GM23338 (cell line): ENCODE measurements at regions not wholly inside any gene's neighbourhood (a gene's known extent, or its start where the extent isn't known, plus 50 kb on each side); places are given as distances from the start of the nearest gene placed in this dataset.

Experiments used
- ATAC-seq: fragments of 200-7000 bp; cut with Tn5 transposase; 3 replicates; pipeline ENCODE4 v1.9.1; 2020
- DNase-seq: peaks from one replicate; pipeline ENCODE4 v3.0.0-alpha.2; 2015; ENCODE audit warnings: low spot score
- H2AFZ ChIP-seq: fragments of 200-600 bp; sonication (generic); 2 replicates; pipeline ENCODE4 v1.8.0; 2016; ENCODE audit warnings: antibody characterized with exemption, mild to moderate bottlenecking, moderate library complexity
- H3F3A ChIP-seq: fragments of 200-600 bp; sonication (generic); replicated peaks from 2 replicates; pipeline ENCODE4 v1.8.0; 2017; ENCODE audit warnings: antibody characterized with exemption, mixed run types, low read depth
- H3K27ac ChIP-seq: fragments of 200-600 bp; sonication (generic); 2 replicates; pipeline ENCODE4 v1.6.1; 2016; ENCODE audit warnings: low read depth
- H3K27me3 ChIP-seq: fragments of 200-600 bp; sonication (generic); 2 replicates; pipeline ENCODE4 v1.8.0; 2016; ENCODE audit warnings: mild to moderate bottlenecking, mixed run types, moderate library complexity; ENCODE audit not compliant: insufficient read depth
- H3K36me3 ChIP-seq: fragments of 200-600 bp; sonication (generic); 2 replicates; pipeline ENCODE4 v1.8.0; 2016; ENCODE audit warnings: mild to moderate bottlenecking; ENCODE audit not compliant: insufficient read depth
- H3K4me1 ChIP-seq: fragments of 200-600 bp; sonication (generic); 2 replicates; pipeline ENCODE4 v1.8.0; 2016; ENCODE audit warnings: mild to moderate bottlenecking, moderate library complexity; ENCODE audit not compliant: insufficient read depth
- H3K4me2 ChIP-seq: fragments of 200-600 bp; sonication (generic); 2 replicates; pipeline ENCODE4 v1.7.1; 2017; ENCODE audit warnings: mixed run types
- H3K4me3 ChIP-seq: fragments of 200-600 bp; sonication (generic); 2 replicates; pipeline ENCODE4 v1.6.1; 2016; ENCODE audit warnings: mixed run types
- H3K79me2 ChIP-seq: fragments of 200-600 bp; sonication (generic); replicated peaks from 2 replicates; pipeline ENCODE4 v1.8.0; 2017; ENCODE audit warnings: mild to moderate bottlenecking; ENCODE audit not compliant: insufficient read depth
- H3K9me2 ChIP-seq: fragments of 200-600 bp; sonication (generic); 2 replicates; pipeline ENCODE4 v1.8.0; 2017; ENCODE audit not compliant: insufficient read depth
- H4K20me1 ChIP-seq: fragments of 200-600 bp; sonication (generic); replicated peaks from 2 replicates; pipeline ENCODE4 v1.8.0; 2017; ENCODE audit warnings: mild to moderate bottlenecking; ENCODE audit not compliant: insufficient read depth
- H3K27ac Mint-ChIP-seq: 2 replicates; pipeline ENCODE4 v1.8.0; 2020; ENCODE audit warnings: inconsistent platforms, mild to moderate bottlenecking, moderate library complexity, mixed read lengths
- H3K27me3 Mint-ChIP-seq: 3 replicates; pipeline ENCODE4 v1.8.0; 2022; ENCODE audit warnings: low read depth, mild to moderate bottlenecking, moderate library complexity, mixed read lengths, inconsistent platforms; ENCODE audit not compliant: insufficient read depth, poor library complexity
- H3K36me3 Mint-ChIP-seq: 3 replicates; pipeline ENCODE4 v1.8.0; 2021; ENCODE audit warnings: low read depth, mild to moderate bottlenecking, inconsistent platforms, moderate library complexity, mixed read lengths
- H3K4me1 Mint-ChIP-seq: 3 replicates; pipeline ENCODE4 v1.8.0; 2020; ENCODE audit warnings: mild to moderate bottlenecking, inconsistent platforms, mixed read lengths
- H3K4me3 Mint-ChIP-seq: 3 replicates; pipeline ENCODE4 v1.8.0; 2021; ENCODE audit warnings: moderate library complexity, mild to moderate bottlenecking, inconsistent platforms, mixed read lengths
- H3K9me3 Mint-ChIP-seq: 3 replicates; pipeline ENCODE4 v1.8.0; 2020; ENCODE audit warnings: moderate library complexity, mild to moderate bottlenecking, inconsistent platforms, mixed read lengths
- EZH2 ChIP-seq: fragments of 200-600 bp; sonication (generic); IDR thresholded peaks from one replicate; pipeline ENCODE4 v1.8.0; 2017; ENCODE audit warnings: antibody characterized with exemption, mild to moderate bottlenecking, low read depth; ENCODE audit not compliant: unreplicated experiment
- POLR2AphosphoS5 ChIP-seq: IDR thresholded peaks from 2 replicates; pipeline ENCODE4 v1.6.1; 2016; ENCODE audit warnings: antibody characterized with exemption, low read depth
- ZNF114 ChIP-seq: fragments of 250-450 bp; sonication (Bioruptor Pico); IDR thresholded peaks from 2 replicates; pipeline ENCODE4 v1.5.0; 2020; ENCODE audit warnings: mild to moderate bottlenecking, moderate library complexity
- ZNF331 ChIP-seq: fragments of 250-450 bp; sonication (Bioruptor Pico); IDR thresholded peaks from 2 replicates; pipeline ENCODE4 v1.5.0; 2020; ENCODE audit warnings: low read depth, mild to moderate bottlenecking, moderate library complexity
- TF ChIP-seq, protein P1 (sequence below): IDR thresholded peaks from one replicate; pipeline ENCODE4 v1.6.1; 2018; ENCODE audit warnings: antibody characterized with exemption; ENCODE audit not compliant: unreplicated experiment
- TF ChIP-seq, protein P2 (sequence below), 2 experiments: fragments of 200-600 bp in 1 of 2; sonication (generic) in 1 of 2; conservative IDR thresholded peaks; 2 replicates each; pipeline versions ENCODE4 v1.5.1 to v1.6.1; 2016 to 2017; ENCODE audit warnings: antibody characterized with exemption in 2 of 2, low read depth in 2 of 2, mild to moderate bottlenecking in 2 of 2, moderate library complexity in 1 of 2
- TF ChIP-seq, protein P3 (sequence below): IDR thresholded peaks from 2 replicates; pipeline ENCODE4 v1.6.1; 2016; ENCODE audit warnings: antibody characterized with exemption

- TF ChIP-seq, protein P1, sequence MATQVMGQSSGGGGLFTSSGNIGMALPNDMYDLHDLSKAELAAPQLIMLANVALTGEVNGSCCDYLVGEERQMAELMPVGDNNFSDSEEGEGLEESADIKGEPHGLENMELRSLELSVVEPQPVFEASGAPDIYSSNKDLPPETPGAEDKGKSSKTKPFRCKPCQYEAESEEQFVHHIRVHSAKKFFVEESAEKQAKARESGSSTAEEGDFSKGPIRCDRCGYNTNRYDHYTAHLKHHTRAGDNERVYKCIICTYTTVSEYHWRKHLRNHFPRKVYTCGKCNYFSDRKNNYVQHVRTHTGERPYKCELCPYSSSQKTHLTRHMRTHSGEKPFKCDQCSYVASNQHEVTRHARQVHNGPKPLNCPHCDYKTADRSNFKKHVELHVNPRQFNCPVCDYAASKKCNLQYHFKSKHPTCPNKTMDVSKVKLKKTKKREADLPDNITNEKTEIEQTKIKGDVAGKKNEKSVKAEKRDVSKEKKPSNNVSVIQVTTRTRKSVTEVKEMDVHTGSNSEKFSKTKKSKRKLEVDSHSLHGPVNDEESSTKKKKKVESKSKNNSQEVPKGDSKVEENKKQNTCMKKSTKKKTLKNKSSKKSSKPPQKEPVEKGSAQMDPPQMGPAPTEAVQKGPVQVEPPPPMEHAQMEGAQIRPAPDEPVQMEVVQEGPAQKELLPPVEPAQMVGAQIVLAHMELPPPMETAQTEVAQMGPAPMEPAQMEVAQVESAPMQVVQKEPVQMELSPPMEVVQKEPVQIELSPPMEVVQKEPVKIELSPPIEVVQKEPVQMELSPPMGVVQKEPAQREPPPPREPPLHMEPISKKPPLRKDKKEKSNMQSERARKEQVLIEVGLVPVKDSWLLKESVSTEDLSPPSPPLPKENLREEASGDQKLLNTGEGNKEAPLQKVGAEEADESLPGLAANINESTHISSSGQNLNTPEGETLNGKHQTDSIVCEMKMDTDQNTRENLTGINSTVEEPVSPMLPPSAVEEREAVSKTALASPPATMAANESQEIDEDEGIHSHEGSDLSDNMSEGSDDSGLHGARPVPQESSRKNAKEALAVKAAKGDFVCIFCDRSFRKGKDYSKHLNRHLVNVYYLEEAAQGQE, result no peak
- TF ChIP-seq ZNF114, result no peak
- TF ChIP-seq, protein P2, sequence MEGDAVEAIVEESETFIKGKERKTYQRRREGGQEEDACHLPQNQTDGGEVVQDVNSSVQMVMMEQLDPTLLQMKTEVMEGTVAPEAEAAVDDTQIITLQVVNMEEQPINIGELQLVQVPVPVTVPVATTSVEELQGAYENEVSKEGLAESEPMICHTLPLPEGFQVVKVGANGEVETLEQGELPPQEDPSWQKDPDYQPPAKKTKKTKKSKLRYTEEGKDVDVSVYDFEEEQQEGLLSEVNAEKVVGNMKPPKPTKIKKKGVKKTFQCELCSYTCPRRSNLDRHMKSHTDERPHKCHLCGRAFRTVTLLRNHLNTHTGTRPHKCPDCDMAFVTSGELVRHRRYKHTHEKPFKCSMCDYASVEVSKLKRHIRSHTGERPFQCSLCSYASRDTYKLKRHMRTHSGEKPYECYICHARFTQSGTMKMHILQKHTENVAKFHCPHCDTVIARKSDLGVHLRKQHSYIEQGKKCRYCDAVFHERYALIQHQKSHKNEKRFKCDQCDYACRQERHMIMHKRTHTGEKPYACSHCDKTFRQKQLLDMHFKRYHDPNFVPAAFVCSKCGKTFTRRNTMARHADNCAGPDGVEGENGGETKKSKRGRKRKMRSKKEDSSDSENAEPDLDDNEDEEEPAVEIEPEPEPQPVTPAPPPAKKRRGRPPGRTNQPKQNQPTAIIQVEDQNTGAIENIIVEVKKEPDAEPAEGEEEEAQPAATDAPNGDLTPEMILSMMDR (conservative IDR thresholded peaks at IDR 0.05; ENCODE audit: low read depth in 2 of 2), result no peak
- TF ChIP-seq, protein P3, sequence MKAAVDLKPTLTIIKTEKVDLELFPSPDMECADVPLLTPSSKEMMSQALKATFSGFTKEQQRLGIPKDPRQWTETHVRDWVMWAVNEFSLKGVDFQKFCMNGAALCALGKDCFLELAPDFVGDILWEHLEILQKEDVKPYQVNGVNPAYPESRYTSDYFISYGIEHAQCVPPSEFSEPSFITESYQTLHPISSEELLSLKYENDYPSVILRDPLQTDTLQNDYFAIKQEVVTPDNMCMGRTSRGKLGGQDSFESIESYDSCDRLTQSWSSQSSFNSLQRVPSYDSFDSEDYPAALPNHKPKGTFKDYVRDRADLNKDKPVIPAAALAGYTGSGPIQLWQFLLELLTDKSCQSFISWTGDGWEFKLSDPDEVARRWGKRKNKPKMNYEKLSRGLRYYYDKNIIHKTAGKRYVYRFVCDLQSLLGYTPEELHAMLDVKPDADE, result no peak
Measured at GRCh38 chr19:29079356-29080032, 133.5 kb downstream of the UQCRFS1 start (continued).

DNA sequence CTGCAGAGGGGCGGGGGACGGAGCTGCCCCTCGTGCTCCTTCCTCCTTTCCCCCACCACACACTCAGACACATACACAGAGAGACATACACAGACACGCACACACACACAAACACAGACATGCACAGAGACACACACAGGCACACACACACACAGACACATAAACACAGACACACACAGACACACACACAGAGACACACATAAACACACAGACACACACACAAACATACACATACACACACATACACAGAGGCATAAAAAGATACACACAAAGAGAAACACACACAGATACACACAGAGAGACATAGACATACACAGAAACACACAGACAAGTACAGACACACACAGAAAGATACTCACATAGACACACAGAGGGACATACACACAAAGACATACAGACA is 136.0 kb downstream of the UQCRFS1 start:
- no peak overlapping the region for H3K4me3 Mint-ChIP-seq
- H3K4me1 Mint-ChIP-seq, result peaks cover 24% of the 10 kb centered on the region
- H3K27ac Mint-ChIP-seq, result no peak overlapping the region
- H3K27me3 ChIP-seq, result no peaks in the 10 kb centered on the region
- no peak overlapping the region for H3K27ac ChIP-seq
- H3K9me3 Mint-ChIP-seq, result peaks cover 3% of the 10 kb centered on the region; the same call in 2 of the 3 replicates
- no peak for TF ChIP-seq POLR2AphosphoS5
- no peak for TF ChIP-seq EZH2
- TF ChIP-seq ZNF331 (CRISPR knock-in tag), result no peak
- ATAC-seq (no peak), DNase-seq (no peak)
- H3K4me2 ChIP-seq, result no peak overlapping the region
- H3F3A ChIP-seq, result no peaks in the 10 kb centered on the region
- no peaks in the 10 kb centered on the region for H3K36me3 Mint-ChIP-seq
- H4K20me1 ChIP-seq, result no peaks in the 10 kb centered on the region
- no peaks in the 10 kb centered on the region for H3K9me2 ChIP-seq
- no peaks in the 10 kb centered on the region for H3K36me3 ChIP-seq
- H3K79me2 ChIP-seq, result no peaks in the 10 kb centered on the region
- H3K4me3 ChIP-seq, result no peak overlapping the region
- peaks cover 2% of the 10 kb centered on the region for H3K27me3 Mint-ChIP-seq
- peaks cover 17% of the 10 kb centered on the region for H3K4me1 ChIP-seq
- no peak overlapping the region for H2AFZ ChIP-seq
